IMR-90 (cell line): ENCODE measurements at regions not wholly inside any gene's neighbourhood (a gene's known extent, or its start where the extent isn't known, plus 50 kb on each side); places are given as distances from the start of the nearest gene placed in this dataset.

Source experiments
- ATAC-seq: fragments of 200-7000 bp; cut with Tn5 transposase; 2 replicates; pipeline ENCODE4 v1.9.1; 2020; ENCODE audit warnings: low read depth, mild to moderate bottlenecking, moderate library complexity
- BruUV-seq: library from RNA; stranded (reverse); fragments of 400-500 nt; replicated peaks from 2 replicates; lab custom pipeline; 2021; lab: Mats Ljungman, UMichigan
- CTCF ChIA-PET: fragments of 300-600 bp; formaldehyde crosslinking; extraction: SDS; loops from one replicate; lab custom pipeline; 2021; ENCODE audit warnings: antibody characterized with exemption; lab: Yijun Ruan, JAX
- POLR2A ChIA-PET: fragments of 300-600 bp; sonication (Branson Sonifier 250); formaldehyde crosslinking; loops from one replicate; lab custom pipeline; 2022; ENCODE audit warnings: antibody characterized with exemption; ENCODE audit not compliant: unreplicated experiment; lab: Charles Lee
- DNase-seq: peaks from one replicate; pipeline ENCODE4 v3.0.0; 2013
- H2AFZ ChIP-seq: replicated peaks from 2 replicates; pipeline ENCODE3; 2013; ENCODE audit warnings: low read length, mild to moderate bottlenecking; ENCODE audit not compliant: poor library complexity
- H2AK5ac ChIP-seq: 2 replicates; pipeline ENCODE4 v1.6.1; 2013; ENCODE audit warnings: low read depth, low read length, inconsistent platforms
- H2AK9ac ChIP-seq: replicated peaks from 2 replicates; pipeline ENCODE3; 2013; ENCODE audit warnings: mild to moderate bottlenecking, low read depth, low read length, moderate library complexity; ENCODE audit not compliant: poor library complexity
- H2BK120ac ChIP-seq: 2 replicates; pipeline ENCODE4 v1.6.1; 2013; ENCODE audit warnings: low read depth, low read length, inconsistent platforms
- H2BK15ac ChIP-seq: 3 replicates; pipeline ENCODE4 v1.6.1; 2013; ENCODE audit warnings: low read depth, low read length, inconsistent platforms
- H2BK20ac ChIP-seq: 2 replicates; pipeline ENCODE4 v1.6.1; 2013; ENCODE audit warnings: low read depth, mild to moderate bottlenecking, inconsistent platforms, low read length, moderate library complexity
- H2BK5ac ChIP-seq: 2 replicates; pipeline ENCODE4 v1.6.1; 2013; ENCODE audit warnings: mild to moderate bottlenecking, low read depth, low read length, inconsistent platforms; ENCODE audit not compliant: poor library complexity, severe bottlenecking
- H3K14ac ChIP-seq: replicated peaks from 2 replicates; pipeline ENCODE4 v1.6.1; 2013; ENCODE audit warnings: low read depth, low read length, inconsistent platforms
- H3K18ac ChIP-seq: 2 replicates; pipeline ENCODE4 v1.6.1; 2013; ENCODE audit warnings: low read depth, low read length, control low read depth
- H3K23ac ChIP-seq: 2 replicates; pipeline ENCODE4 v1.6.1; 2013; ENCODE audit warnings: low read depth, low read length, inconsistent platforms
- H3K27ac ChIP-seq: 2 replicates; pipeline ENCODE4 v1.5.1; 2013; ENCODE audit warnings: mild to moderate bottlenecking, control low read depth, low read length; ENCODE audit not compliant: insufficient read depth
- H3K27me3 ChIP-seq: 2 replicates; pipeline ENCODE4 v1.6.1; 2013; ENCODE audit warnings: low read length; ENCODE audit not compliant: control insufficient read depth, insufficient read depth
- H3K36me3 ChIP-seq: 2 replicates; pipeline ENCODE4 v1.6.1; 2013; ENCODE audit warnings: low read length, mixed read lengths; ENCODE audit not compliant: control insufficient read depth, insufficient read depth
- H3K4ac ChIP-seq: 2 replicates; pipeline ENCODE4 v1.6.1; 2013; ENCODE audit warnings: low read depth, low read length, inconsistent platforms
- H3K4me1 ChIP-seq: 2 replicates; pipeline ENCODE4 v1.6.1; 2013; ENCODE audit warnings: low read length, mixed read lengths; ENCODE audit not compliant: control insufficient read depth, insufficient read depth
- H3K4me2 ChIP-seq: 2 replicates; pipeline ENCODE4 v1.6.1; 2013; ENCODE audit warnings: low read depth, mild to moderate bottlenecking, control low read depth, low read length, moderate library complexity
- H3K4me3 ChIP-seq: 2 replicates; pipeline ENCODE4 v1.5.1; 2013; ENCODE audit warnings: low read depth, mild to moderate bottlenecking, control low read depth, low read length, moderate library complexity; ENCODE audit not compliant: insufficient read depth
- H3K56ac ChIP-seq: 2 replicates; pipeline ENCODE4 v1.6.1; 2013; ENCODE audit warnings: low read length, inconsistent platforms; ENCODE audit not compliant: insufficient read depth; ENCODE audit errors: extremely low read depth
- H3K79me1 ChIP-seq, 2 experiments: 2 replicates each; pipeline ENCODE4 v1.6.1; 2013; ENCODE audit warnings: low read length in 2 of 2, inconsistent platforms in 1 of 2, low read depth in 1 of 2
- H3K9ac ChIP-seq: 2 replicates; pipeline ENCODE4 v1.6.1; 2013; ENCODE audit warnings: low read depth, low read length, control low read depth
- H3K9me1 ChIP-seq: 2 replicates; pipeline ENCODE4 v1.6.1; 2013; ENCODE audit warnings: low read length, inconsistent platforms; ENCODE audit not compliant: insufficient read depth
- H3K9me3 ChIP-seq: 2 replicates; pipeline ENCODE4 v1.6.1; 2013; ENCODE audit warnings: low read length; ENCODE audit not compliant: control insufficient read depth, insufficient read depth
- H4K20me1 ChIP-seq: 2 replicates; pipeline ENCODE4 v1.6.1; 2013; ENCODE audit warnings: low read length, inconsistent platforms; ENCODE audit not compliant: insufficient read depth
- H4K5ac ChIP-seq: 2 replicates; pipeline ENCODE4 v1.6.1; 2013; ENCODE audit warnings: mild to moderate bottlenecking, low read depth, low read length, control low read depth
- H4K8ac ChIP-seq, 2 experiments: 2 replicates each; pipeline ENCODE4 v1.6.1; 2013; ENCODE audit warnings: low read depth in 2 of 2, low read length in 2 of 2, control low read depth in 1 of 2, inconsistent platforms in 1 of 2
- H4K91ac ChIP-seq: 2 replicates; pipeline ENCODE4 v1.6.1; 2013; ENCODE audit warnings: low read depth, low read length, inconsistent platforms; ENCODE audit not compliant: insufficient read depth
- POLR2A ChIP-seq: IDR thresholded peaks from 2 replicates; pipeline ENCODE4 v1.6.1; 2012; ENCODE audit warnings: mild to moderate bottlenecking, low read depth, low read length
- dilution Hi-C: fragments of 300-500 bp; cut with HindIII; formaldehyde crosslinking; loops from one replicate; pipeline ENCODE4 v1.14.3; 2018; ENCODE audit warnings: low sequenced_read_pairs; ENCODE audit not compliant: unreplicated experiment
- in situ Hi-C: fragments of 300-500 bp; cut with MboI; formaldehyde crosslinking; loops from 3 replicates; pipeline ENCODE4 v1.14.3; 2019; ENCODE audit warnings: low sequenced_read_pairs, inconsistent platforms, mixed read lengths
- intact Hi-C: fragments of 100-400 bp; cut with micrococcal nuclease; formaldehyde crosslinking; loops from 2 replicates; pipeline ENCODE4 v1.10.0; 2022

DNA sequence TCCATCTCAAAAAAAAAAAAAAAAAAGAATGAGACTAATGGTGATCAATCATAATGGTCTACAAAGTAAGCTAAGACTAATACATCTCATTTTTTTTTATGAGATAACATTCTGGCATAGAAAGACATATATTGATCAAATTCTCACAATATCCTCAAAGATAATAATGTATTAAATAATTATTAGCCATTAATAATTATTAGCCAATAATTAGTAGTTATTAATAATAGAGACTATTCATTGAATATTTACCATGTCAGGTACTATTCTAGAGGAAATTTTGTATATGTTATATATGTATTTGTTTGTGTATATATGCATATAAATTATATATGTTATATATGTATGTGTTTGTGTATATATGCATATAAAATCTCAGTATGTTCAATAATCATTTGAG is 137.7 kb upstream of the PTBP2 start:
- Histone ChIP-seq H4K20me1 (no peaks in the 10 kb centered on the region), H2BK15ac (no peak overlapping the region), H3K18ac (no peak overlapping the region), H2BK120ac (no peak overlapping the region), H3K9me3 (no peaks in the 10 kb centered on the region), H3K4me3 (no peak overlapping the region), H3K9me1 (no peaks in the 10 kb centered on the region), H3K14ac (no peak overlapping the region), H4K8ac (no peak overlapping the region), H3K27ac (no peak overlapping the region), H3K4me1 (no peaks in the 10 kb centered on the region), H3K56ac (no peak overlapping the region), H3K36me3 (no peaks in the 10 kb centered on the region), H3K4ac (no peak overlapping the region), H3K27me3 (no peaks in the 10 kb centered on the region), H4K91ac (no peak overlapping the region), H2AK5ac (no peak overlapping the region), H2AFZ (no peak overlapping the region), H3K9ac (no peak overlapping the region), H2AK9ac (no peak overlapping the region), H2BK5ac (no peak overlapping the region), H3K23ac (no peak overlapping the region), H4K5ac (no peak overlapping the region), H3K79me1 (no peaks in the 10 kb centered on the region), H3K4me2 (no peak overlapping the region), H2BK20ac (no peak overlapping the region)
- dilution Hi-C loops, result no loop called here
- ATAC-seq (no peak), DNase-seq (no peak)
- ChIA-PET POLR2A (no interaction called here), CTCF (interaction anchor here (2.2 kb wide), 1 partner anchor 12 kb away, joined by 7 read pairs; no protein-coding TSS in a partner anchor)
- in situ Hi-C loops, result no loop called here
- no TSS peak for BruUV-seq
- no peak for TF ChIP-seq POLR2A
- intact Hi-C loops, result no loop called here
